PC-3 (cell line): ENCODE measurements at regions not wholly inside any gene's neighbourhood (a gene's known extent, or its start where the extent isn't known, plus 50 kb on each side); places are given as distances from the start of the nearest gene placed in this dataset.

Experiments
- ATAC-seq: fragments of 200-7000 bp; cut with Tn5 transposase; 2 replicates; pipeline ENCODE4 v1.9.1; 2020; ENCODE audit warnings: mild to moderate bottlenecking, moderate library complexity
- BruUV-seq: library from RNA; stranded (reverse); fragments of 400-500 nt; replicated peaks from 2 replicates; lab custom pipeline; 2021; lab: Mats Ljungman, UMichigan
- CTCF ChIA-PET: fragments of 300-600 bp; sonication (Branson Sonifier 250); formaldehyde crosslinking; loops from one replicate; lab custom pipeline; 2022; ENCODE audit warnings: antibody characterized with exemption; lab: Charles Lee
- POLR2A ChIA-PET: fragments of 300-600 bp; sonication (Branson Sonifier 250); formaldehyde crosslinking; loops from one replicate; lab custom pipeline; 2022; ENCODE audit warnings: antibody characterized with exemption; ENCODE audit not compliant: unreplicated experiment; lab: Charles Lee
- DNase-seq: peaks from one replicate; pipeline ENCODE4 v3.0.0-alpha.2; 2015
- H2AFZ ChIP-seq: fragments of 300-600 bp; sonication (generic); 2 replicates; pipeline ENCODE4 v1.6.0; 2016; ENCODE audit warnings: antibody characterized with exemption, low read length
- H3F3A ChIP-seq: fragments of 300-600 bp; sonication (generic); one replicate; pipeline ENCODE4 v1.6.0; 2017; ENCODE audit warnings: antibody characterized with exemption, low read length, control low read depth, mild to moderate bottlenecking; ENCODE audit not compliant: unreplicated experiment
- H3K27ac ChIP-seq: fragments of 300-600 bp; sonication (generic); 2 replicates; pipeline ENCODE4 v1.5.1; 2016; ENCODE audit warnings: mild to moderate bottlenecking, low read length
- H3K27me3 ChIP-seq: fragments of 300-600 bp; sonication (generic); 2 replicates; pipeline ENCODE4 v1.6.1; 2016; ENCODE audit warnings: low read length, mixed read lengths
- H3K36me3 ChIP-seq: fragments of 300-600 bp; sonication (generic); 2 replicates; pipeline ENCODE4 v1.6.1; 2016; ENCODE audit warnings: low read depth, mixed run types, low read length, mixed read lengths
- H3K4me1 ChIP-seq: fragments of 300-600 bp; sonication (generic); 2 replicates; pipeline ENCODE4 v1.5.1; 2016; ENCODE audit warnings: low read length; ENCODE audit not compliant: insufficient read depth
- H3K4me2 ChIP-seq: fragments of 300-600 bp; sonication (generic); 2 replicates; pipeline ENCODE4 v1.6.0; 2016; ENCODE audit warnings: low read length
- H3K4me3 ChIP-seq: fragments of 300-600 bp; sonication (generic); 2 replicates; pipeline ENCODE4 v1.5.1; 2016; ENCODE audit warnings: mild to moderate bottlenecking, low read length, mixed read lengths
- H3K79me2 ChIP-seq: fragments of 300-600 bp; sonication (generic); 2 replicates; pipeline ENCODE4 v1.6.1; 2017; ENCODE audit warnings: low read length, mixed read lengths
- H3K9ac ChIP-seq: fragments of 300-600 bp; sonication (generic); 2 replicates; pipeline ENCODE4 v1.6.0; 2016; ENCODE audit warnings: mild to moderate bottlenecking, low read length
- H3K9me2 ChIP-seq: fragments of 300-600 bp; sonication (generic); replicated peaks from 2 replicates; pipeline ENCODE4 v1.6.1; 2016; ENCODE audit warnings: mixed run types, low read length, mixed read lengths
- H3K9me3 ChIP-seq: fragments of 300-600 bp; sonication (generic); 2 replicates; pipeline ENCODE4 v1.6.1; 2016; ENCODE audit warnings: low read length, mixed read lengths
- H4K20me1 ChIP-seq: fragments of 300-600 bp; sonication (generic); 2 replicates; pipeline ENCODE4 v1.6.1; 2016; ENCODE audit warnings: low read length, mixed read lengths
- CTCF ChIP-seq: fragments of 300-600 bp; sonication (generic); conservative IDR thresholded peaks from 2 replicates; pipeline ENCODE4 v1.5.1; 2017; ENCODE audit warnings: antibody characterized with exemption, low read depth, mild to moderate bottlenecking, low read length
- EZH2 ChIP-seq: fragments of 300-600 bp; sonication (generic); IDR thresholded peaks from one replicate; pipeline ENCODE4 v1.6.1; 2017; ENCODE audit warnings: antibody characterized with exemption, mild to moderate bottlenecking, low read length; ENCODE audit not compliant: unreplicated experiment
- EZH2phosphoT487 ChIP-seq: fragments of 300-600 bp; sonication (generic); IDR thresholded peaks from 2 replicates; pipeline ENCODE4 v1.6.1; 2018; ENCODE audit warnings: mild to moderate bottlenecking, antibody characterized with exemption, low read length, borderline replicate concordance
- intact Hi-C: fragments of 100-400 bp; cut with micrococcal nuclease; formaldehyde crosslinking; loops from 2 replicates; pipeline ENCODE4 v1.9.0; 2023

GRCh38 chr5:155998257-155998656, 328.7 kb upstream of the SGCD start:
- H2AFZ ChIP-seq, result no peak overlapping the region
- no peak overlapping the region for H3K4me2 ChIP-seq
- no peak overlapping the region for H3K4me3 ChIP-seq
- ChIA-PET POLR2A (no interaction called here), CTCF (no interaction called here)
- no peaks in the 10 kb centered on the region for H3K9me3 ChIP-seq
- H4K20me1 ChIP-seq, result no peaks in the 10 kb centered on the region
- no peaks in the 10 kb centered on the region for H3K36me3 ChIP-seq
- intact Hi-C loops, result no loop called here
- H3K27me3 ChIP-seq, result no peaks in the 10 kb centered on the region
- BruUV-seq, result no TSS peak
- no peaks in the 10 kb centered on the region for H3F3A ChIP-seq
- H3K9me2 ChIP-seq, result no peaks in the 10 kb centered on the region
- H3K9ac ChIP-seq, result no peak overlapping the region
- no peak for TF ChIP-seq EZH2phosphoT487
- no peak for TF ChIP-seq EZH2
- no peak for TF ChIP-seq CTCF
- no peaks in the 10 kb centered on the region for H3K79me2 ChIP-seq
- DNase-seq (no peak), ATAC-seq (no peak)
- no peaks in the 10 kb centered on the region for H3K4me1 ChIP-seq
- no peak overlapping the region for H3K27ac ChIP-seq

DNA sequence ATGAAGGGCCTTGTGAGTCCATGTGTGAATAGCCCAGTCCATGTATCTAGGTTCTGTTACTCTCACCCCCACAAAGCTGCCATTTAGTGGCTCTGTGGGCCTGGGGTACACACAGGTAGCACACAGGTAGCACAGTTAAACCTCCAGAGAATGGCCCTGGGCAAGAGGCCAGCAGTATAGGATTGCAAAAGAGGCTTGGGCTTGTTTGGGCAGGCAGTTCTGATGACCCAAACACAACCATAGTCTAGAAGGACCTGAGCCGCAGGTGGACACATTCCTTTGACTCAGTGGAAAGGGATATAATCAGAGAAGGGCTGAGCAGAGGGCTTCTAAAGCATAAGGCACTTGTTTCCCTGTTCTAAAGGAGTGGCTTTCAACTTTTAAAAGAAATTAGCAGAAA, 326.8 kb upstream of the SGCD start:
- no peaks in the 10 kb centered on the region for H3K27me3 ChIP-seq
- ATAC-seq (no peak), DNase-seq (no peak)
- CTCF ChIA-PET, result no interaction called here
- no peak overlapping the region for H3K9ac ChIP-seq
- no peak overlapping the region for H3K4me3 ChIP-seq
- no TSS peak for BruUV-seq
- no peak overlapping the region for H3K4me2 ChIP-seq
- no peak overlapping the region for H3K27ac ChIP-seq
- H3K4me1 ChIP-seq, result no peaks in the 10 kb centered on the region
- H3K9me2 ChIP-seq, result no peaks in the 10 kb centered on the region
- POLR2A ChIA-PET, result no interaction called here
- H3F3A ChIP-seq, result no peaks in the 10 kb centered on the region
- intact Hi-C loops, result no loop called here
- no peaks in the 10 kb centered on the region for H3K79me2 ChIP-seq
- no peaks in the 10 kb centered on the region for H3K9me3 ChIP-seq
- no peaks in the 10 kb centered on the region for H4K20me1 ChIP-seq
- H2AFZ ChIP-seq, result no peak overlapping the region
- no peaks in the 10 kb centered on the region for H3K36me3 ChIP-seq
- TF ChIP-seq EZH2phosphoT487 (no peak), CTCF (no peak), EZH2 (no peak)

GRCh38 chr5:156004754-156005153, 322.2 kb upstream of the SGCD start:
- Histone ChIP-seq H3K27ac (no peak overlapping the region), H3K27me3 (no peaks in the 10 kb centered on the region), H3F3A (no peaks in the 10 kb centered on the region), H3K4me3 (no peak overlapping the region), H3K4me2 (no peak overlapping the region), H3K9ac (no peak overlapping the region), H3K4me1 (no peaks in the 10 kb centered on the region), H2AFZ (no peak overlapping the region), H4K20me1 (no peaks in the 10 kb centered on the region), H3K9me2 (no peaks in the 10 kb centered on the region), H3K36me3 (no peaks in the 10 kb centered on the region), H3K79me2 (no peaks in the 10 kb centered on the region), H3K9me3 (no peaks in the 10 kb centered on the region)
- TF ChIP-seq EZH2, result no peak
- TF ChIP-seq EZH2phosphoT487, result no peak
- ChIA-PET POLR2A (no interaction called here), CTCF (no interaction called here)
- no TSS peak for BruUV-seq
- no peak for ATAC-seq
- DNase-seq, result no peak
- intact Hi-C loops, result no loop called here
